H9 (cell line): ENCODE measurements at regions not wholly inside any gene's neighbourhood (a gene's known extent, or its start where the extent isn't known, plus 50 kb on each side); places are given as distances from the start of the nearest gene placed in this dataset.

Experiments
- DNase-seq: peaks from one replicate; pipeline ENCODE4 v3.0.0-alpha.2; 2017
- H2AFZ ChIP-seq: one replicate; pipeline ENCODE4 v1.6.1; 2013; ENCODE audit warnings: mild to moderate bottlenecking, low read length, control low read depth, moderate library complexity
- H2AK5ac ChIP-seq: 2 replicates; pipeline ENCODE4 v1.6.1; 2013; ENCODE audit warnings: low read length, control low read depth, mixed read lengths; ENCODE audit not compliant: insufficient read length
- H2BK120ac ChIP-seq: one replicate; pipeline ENCODE4 v1.6.1; 2013; ENCODE audit warnings: low read depth, mild to moderate bottlenecking, low read length, control low read depth, inconsistent platforms; ENCODE audit not compliant: poor library complexity, severe bottlenecking
- H2BK12ac ChIP-seq: 2 replicates; pipeline ENCODE4 v1.6.1; 2013; ENCODE audit warnings: low read length, control low read depth, mixed read lengths, low read depth; ENCODE audit not compliant: insufficient read length
- H2BK15ac ChIP-seq: 2 replicates; pipeline ENCODE4 v1.6.1; 2013; ENCODE audit warnings: low read depth, low read length, control low read depth
- H2BK20ac ChIP-seq: one replicate; pipeline ENCODE4 v1.6.1; 2013; ENCODE audit warnings: low read depth, mild to moderate bottlenecking, low read length, control low read depth, inconsistent platforms; ENCODE audit not compliant: poor library complexity, severe bottlenecking
- H2BK5ac ChIP-seq: 2 replicates; pipeline ENCODE4 v1.6.1; 2013; ENCODE audit warnings: low read length, control low read depth, mixed read lengths; ENCODE audit not compliant: insufficient read length
- H3K14ac ChIP-seq: 2 replicates; pipeline ENCODE4 v1.6.1; 2013; ENCODE audit warnings: low read length, control low read depth; ENCODE audit not compliant: insufficient read depth
- H3K18ac ChIP-seq: 2 replicates; pipeline ENCODE4 v1.6.1; 2013; ENCODE audit warnings: low read depth, mild to moderate bottlenecking, mixed read lengths, low read length, control low read depth; ENCODE audit not compliant: insufficient read length
- H3K23ac ChIP-seq: 2 replicates; pipeline ENCODE4 v1.6.1; 2013; ENCODE audit warnings: low read length, control low read depth, mixed read lengths, low read depth; ENCODE audit not compliant: insufficient read length
- H3K23me2 ChIP-seq: 2 replicates; pipeline ENCODE4 v1.6.1; 2013; ENCODE audit warnings: low read depth, mild to moderate bottlenecking, mixed read lengths, low read length, control low read depth; ENCODE audit not compliant: insufficient read length, poor library complexity, severe bottlenecking
- H3K27ac ChIP-seq: 2 replicates; pipeline ENCODE4 v1.5.1; 2013; ENCODE audit warnings: low read length, control low read depth, mixed read lengths, low read depth; ENCODE audit not compliant: insufficient read length
- H3K27me3 ChIP-seq: 2 replicates; pipeline ENCODE4 v1.6.1; 2013; ENCODE audit warnings: low read length, control low read depth, inconsistent platforms; ENCODE audit not compliant: insufficient read depth
- H3K4ac ChIP-seq: 2 replicates; pipeline ENCODE4 v1.6.1; 2013; ENCODE audit warnings: low read depth, mild to moderate bottlenecking, control low read depth, inconsistent platforms, low read length, moderate library complexity
- H3K4me1 ChIP-seq: 2 replicates; pipeline ENCODE4 v1.6.1; 2013; ENCODE audit warnings: low read length, control low read depth, inconsistent platforms; ENCODE audit not compliant: insufficient read depth
- H3K4me2 ChIP-seq: 2 replicates; pipeline ENCODE4 v1.6.1; 2013; ENCODE audit warnings: low read length, control low read depth, mixed read lengths; ENCODE audit not compliant: insufficient read length, insufficient read depth
- H3K56ac ChIP-seq: 2 replicates; pipeline ENCODE4 v1.6.1; 2013; ENCODE audit warnings: low read depth, mild to moderate bottlenecking, mixed read lengths, low read length, control low read depth; ENCODE audit not compliant: insufficient read length
- H3K79me1 ChIP-seq: 2 replicates; pipeline ENCODE4 v1.6.1; 2013; ENCODE audit warnings: low read depth, mild to moderate bottlenecking, moderate library complexity, low read length, control low read depth, inconsistent platforms; ENCODE audit not compliant: insufficient read depth, poor library complexity, severe bottlenecking
- H3K79me2 ChIP-seq: 2 replicates; pipeline ENCODE4 v1.6.1; 2013; ENCODE audit warnings: low read length, control low read depth, inconsistent platforms; ENCODE audit not compliant: insufficient read depth
- H3K9ac ChIP-seq: 2 replicates; pipeline ENCODE4 v1.6.1; 2013; ENCODE audit warnings: low read length, control low read depth, mixed read lengths; ENCODE audit not compliant: insufficient read length; ENCODE audit errors: extremely low read depth
- H3K9me3 ChIP-seq: one replicate; pipeline ENCODE4 v1.6.1; 2013; ENCODE audit warnings: low read depth, low read length, inconsistent platforms; ENCODE audit not compliant: control insufficient read depth
- H3T11ph ChIP-seq: one replicate; pipeline ENCODE4 v1.6.1; 2013; ENCODE audit warnings: mild to moderate bottlenecking, low read length, control low read depth, inconsistent platforms
- H4K20me1 ChIP-seq: one replicate; pipeline ENCODE4 v1.6.1; 2013; ENCODE audit not compliant: control insufficient read depth, insufficient read length, insufficient read depth
- H4K5ac ChIP-seq: 2 replicates; pipeline ENCODE4 v1.6.1; 2013; ENCODE audit warnings: low read depth, mild to moderate bottlenecking, mixed read lengths, low read length, control low read depth; ENCODE audit not compliant: insufficient read length
- H4K8ac ChIP-seq: replicated peaks from 2 replicates; pipeline ENCODE4 v1.6.1; 2013; ENCODE audit warnings: low read length, control low read depth, mixed read lengths, low read depth; ENCODE audit not compliant: insufficient read length
- H4K91ac ChIP-seq: 2 replicates; pipeline ENCODE4 v1.6.1; 2013; ENCODE audit warnings: low read depth, mild to moderate bottlenecking, moderate library complexity, mixed read lengths, low read length, control low read depth; ENCODE audit not compliant: insufficient read length
- H3K27ac Mint-ChIP-seq, 3 experiments: 2 replicates in 2 of 3; 3 replicates in 1 of 3; pipeline ENCODE4 v1.8.0; 2020 to 2021; ENCODE audit warnings: mixed read lengths in 3 of 3, mild to moderate bottlenecking in 1 of 3, moderate library complexity in 1 of 3
- H3K27me3 Mint-ChIP-seq: 2 replicates; pipeline ENCODE4 v1.8.0; 2021; ENCODE audit warnings: low read depth, mild to moderate bottlenecking, moderate library complexity, mixed read lengths
- H3K36me3 Mint-ChIP-seq, 3 experiments: 2 replicates in 2 of 3; 3 replicates in 1 of 3; pipeline ENCODE4 v1.8.0; 2020 to 2021; ENCODE audit warnings: low read depth in 3 of 3, mixed read lengths in 3 of 3; ENCODE audit not compliant: insufficient read depth in 1 of 3
- H3K4me1 Mint-ChIP-seq, 2 experiments: 2 replicates each; pipeline ENCODE4 v1.8.0; 2020; ENCODE audit warnings: mixed read lengths in 2 of 2
- H3K4me3 Mint-ChIP-seq, 2 experiments: 2 replicates in 1 of 2; 3 replicates in 1 of 2; pipeline ENCODE4 v1.8.0; 2020 to 2021; ENCODE audit warnings: mild to moderate bottlenecking in 2 of 2, mixed read lengths in 2 of 2, moderate library complexity in 1 of 2
- H3K9me3 Mint-ChIP-seq, 2 experiments: 2 replicates in 1 of 2; 3 replicates in 1 of 2; pipeline ENCODE4 v1.8.0; 2020; ENCODE audit warnings: mild to moderate bottlenecking in 2 of 2, mixed read lengths in 2 of 2, moderate library complexity in 1 of 2
- WGBS: extraction: QIAGEN DNeasy Blood & Tissue Kit; methylation state at CpG from one replicate; pipeline ENCODE4 v1.1.7; 2013; ENCODE audit warnings: missing lambda C conversion rate, low lambda C conversion rate, mixed read lengths; ENCODE audit not compliant: insufficient read length; ENCODE audit errors: extremely low coverage; 5-methylcytosine and 5-hydroxymethylcytosine counted together
- TF ChIP-seq, protein P1 (sequence below): fragments of 200-600 bp; sonication (generic); conservative IDR thresholded peaks from 3 replicates; pipeline ENCODE4 v1.8.0; 2021; ENCODE audit warnings: antibody characterized with exemption, mild to moderate bottlenecking

DNA sequence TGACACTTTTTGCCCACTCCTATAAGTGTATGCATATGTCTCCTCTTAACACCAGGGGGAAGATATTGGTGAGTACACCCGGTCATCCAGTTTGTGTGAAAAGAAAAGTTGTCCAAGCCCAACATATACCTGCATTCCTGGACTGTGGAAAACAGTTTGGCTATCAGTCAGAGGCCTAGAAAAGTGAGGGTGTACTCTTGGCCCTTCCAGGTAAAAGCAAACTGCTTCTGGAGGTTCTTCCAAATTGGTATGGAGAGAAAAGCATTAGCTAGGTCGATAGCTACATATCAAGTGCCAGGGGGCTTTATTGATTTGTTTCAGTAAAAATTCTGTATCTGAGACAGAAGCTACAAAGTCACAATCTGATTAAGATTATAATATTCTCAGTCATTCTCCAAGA is 144.0 kb downstream of the SPTSSA start:
- Histone ChIP-seq H3K27ac (no peak overlapping the region), H2BK5ac (no peak overlapping the region), H2BK20ac (no peak overlapping the region), H2AFZ (no peak overlapping the region), H4K20me1 (no peaks in the 10 kb centered on the region), H3K4ac (no peak overlapping the region), H2AK5ac (no peak overlapping the region), H2BK15ac (no peak overlapping the region), H3K14ac (no peak overlapping the region), H3K18ac (no peak overlapping the region), H3K27me3 (no peaks in the 10 kb centered on the region), H4K8ac (no peak overlapping the region), H4K91ac (no peak overlapping the region), H3K9me3 (no peaks in the 10 kb centered on the region), H3K4me2 (no peak overlapping the region), H4K5ac (no peak overlapping the region), H3K4me1 (no peaks in the 10 kb centered on the region), H3K23ac (no peak overlapping the region), H3K79me2 (no peaks in the 10 kb centered on the region), H2BK12ac (no peak overlapping the region), H3T11ph (no peak overlapping the region), H3K9ac (no peak overlapping the region), H3K79me1 (no peaks in the 10 kb centered on the region), H2BK120ac (no peak overlapping the region), H3K23me2 (no peaks in the 10 kb centered on the region), H3K56ac (no peak overlapping the region)
- TF ChIP-seq, protein P1, sequence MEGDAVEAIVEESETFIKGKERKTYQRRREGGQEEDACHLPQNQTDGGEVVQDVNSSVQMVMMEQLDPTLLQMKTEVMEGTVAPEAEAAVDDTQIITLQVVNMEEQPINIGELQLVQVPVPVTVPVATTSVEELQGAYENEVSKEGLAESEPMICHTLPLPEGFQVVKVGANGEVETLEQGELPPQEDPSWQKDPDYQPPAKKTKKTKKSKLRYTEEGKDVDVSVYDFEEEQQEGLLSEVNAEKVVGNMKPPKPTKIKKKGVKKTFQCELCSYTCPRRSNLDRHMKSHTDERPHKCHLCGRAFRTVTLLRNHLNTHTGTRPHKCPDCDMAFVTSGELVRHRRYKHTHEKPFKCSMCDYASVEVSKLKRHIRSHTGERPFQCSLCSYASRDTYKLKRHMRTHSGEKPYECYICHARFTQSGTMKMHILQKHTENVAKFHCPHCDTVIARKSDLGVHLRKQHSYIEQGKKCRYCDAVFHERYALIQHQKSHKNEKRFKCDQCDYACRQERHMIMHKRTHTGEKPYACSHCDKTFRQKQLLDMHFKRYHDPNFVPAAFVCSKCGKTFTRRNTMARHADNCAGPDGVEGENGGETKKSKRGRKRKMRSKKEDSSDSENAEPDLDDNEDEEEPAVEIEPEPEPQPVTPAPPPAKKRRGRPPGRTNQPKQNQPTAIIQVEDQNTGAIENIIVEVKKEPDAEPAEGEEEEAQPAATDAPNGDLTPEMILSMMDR, result no peak
- no peak for DNase-seq
- Mint-ChIP-seq H3K4me3 (no peak overlapping the region), H3K27ac (no peak overlapping the region), H3K36me3 (no peaks in the 10 kb centered on the region; a peak in 1 of 7 replicates), H3K9me3 (no peaks in the 10 kb centered on the region; a peak in 2 of 5 replicates), H3K4me1 (no peaks in the 10 kb centered on the region), H3K27me3 (no peaks in the 10 kb centered on the region; the same call in 1 of the 2 replicates)
- no CpG with 5 or more reads among the region's 2 CpGs for WGBS
